Gastroesophageal sphincter (tissue), 4 donors: ENCODE measurements at regions not wholly inside any gene's neighbourhood (a gene's known extent, or its start where the extent isn't known, plus 50 kb on each side); places are given as distances from the start of the nearest gene placed in this dataset.

Experiments
- ATAC-seq: fragments of 150-250 bp; one replicate; pipeline ENCODE4 v1.9.1; 2016; ENCODE audit warnings: mild to moderate bottlenecking, moderate library complexity
- H3K27ac ChIP-seq, 4 donors: fragments of 200-600 bp; sonication (generic) in 3 of 4; 1 replicate in 3 of 4; 2 replicates in 1 of 4; pipeline ENCODE4 v1.5.1; 2016 to 2019
- H3K27me3 ChIP-seq: fragments of 200-600 bp; sonication (generic); one replicate; pipeline ENCODE4 v1.5.1; 2019
- H3K36me3 ChIP-seq, 2 donors: fragments of 200-600 bp; sonication (generic); one replicate each; pipeline ENCODE4 v1.5.1; 2019; ENCODE audit warnings: control low read depth in 1 of 2
- H3K4me1 ChIP-seq, 3 donors: fragments of 200-600 bp; sonication (generic); 1 replicate in 2 of 3; 2 replicates in 1 of 3; pipeline ENCODE4 v1.5.1; 2016 to 2019; ENCODE audit warnings: control low read depth in 2 of 3
- H3K4me3 ChIP-seq, 2 donors: fragments of 200-600 bp; sonication (generic); one replicate each; pipeline ENCODE4 v1.5.1; 2019; ENCODE audit warnings: mild to moderate bottlenecking in 1 of 2, moderate library complexity in 1 of 2
- H3K9me3 ChIP-seq, 3 donors: fragments of 200-600 bp; sonication (generic); one replicate each; pipeline ENCODE4 v1.5.1; 2017 to 2019; ENCODE audit warnings: control low read depth in 2 of 3
- CTCF ChIP-seq, 4 experiments: fragments of 200-600 bp in 2 of 4; fragments of 450-650 bp in 2 of 4; sonication (generic) in 1 of 4; IDR thresholded peaks; one replicate each; pipeline ENCODE4 v1.5.1; 2017 to 2019; ENCODE audit warnings: antibody characterized with exemption in 4 of 4, mild to moderate bottlenecking in 2 of 4, moderate library complexity in 2 of 4
- EP300 ChIP-seq: sonication (generic); formaldehyde crosslinking; IDR thresholded peaks from one replicate; pipeline ENCODE4 v1.6.1; 2017; ENCODE audit warnings: antibody characterized with exemption, mild to moderate bottlenecking
- POLR2A ChIP-seq, 2 donors: fragments of 450-650 bp; IDR thresholded peaks; one replicate each; pipeline ENCODE4 v1.6.1; 2017; ENCODE audit warnings: antibody characterized with exemption in 2 of 2, mild to moderate bottlenecking in 2 of 2, moderate library complexity in 1 of 2
- POLR2AphosphoS5 ChIP-seq: sonication (generic); formaldehyde crosslinking; IDR thresholded peaks from one replicate; pipeline ENCODE4 v1.6.1; 2017; ENCODE audit warnings: antibody characterized with exemption
- WGBS, 2 donors: methylation state at CpG; one replicate each; pipeline ENCODE4 v1.1.5; 2018; ENCODE audit warnings: low coverage in 1 of 2; 5-methylcytosine and 5-hydroxymethylcytosine counted together

- TF ChIP-seq POLR2A (IDR thresholded peaks at IDR 0.05) (no peak), EP300 (no peak), CTCF (IDR thresholded peaks at IDR 0.05) (no peak), POLR2AphosphoS5 (no peak)
- H3K36me3 ChIP-seq, result no peaks in the 10 kb centered on the region
- H3K27me3 ChIP-seq, result no peaks in the 10 kb centered on the region
- no peaks in the 10 kb centered on the region for H3K9me3 ChIP-seq
- H3K4me3 ChIP-seq, result no peak overlapping the region
- 80 to 86% methylated on average over 2 of the region's 2 CpGs for WGBS, 2 donors
- no peak overlapping the region for H3K27ac ChIP-seq
- ATAC-seq, result no peak
- H3K4me1 ChIP-seq, result no peaks in the 10 kb centered on the region
These were observed 202.9 kb downstream of the KBTBD8 start for GRCh38 chr3:67201026-67201425.

GRCh38 chr3:67202053-67202452 is 203.9 kb downstream of the KBTBD8 start:
- Histone ChIP-seq H3K27ac (no peak overlapping the region), H3K27me3 (no peaks in the 10 kb centered on the region), H3K36me3 (no peaks in the 10 kb centered on the region), H3K4me1 (no peaks in the 10 kb centered on the region), H3K4me3 (no peak overlapping the region), H3K9me3 (no peaks in the 10 kb centered on the region)
- WGBS, 2 donors, result 59 to 68% methylated on average over 3 of the region's 3 CpGs
- TF ChIP-seq EP300, result no peak
- no peak for TF ChIP-seq POLR2AphosphoS5
- no peak for TF ChIP-seq CTCF (IDR thresholded peaks at IDR 0.05)
- TF ChIP-seq POLR2A (IDR thresholded peaks at IDR 0.05), result no peak
- no peak for ATAC-seq

- Histone ChIP-seq H3K9me3 (no peaks in the 10 kb centered on the region), H3K27ac (no peak overlapping the region), H3K4me1 (no peaks in the 10 kb centered on the region), H3K27me3 (no peaks in the 10 kb centered on the region), H3K4me3 (no peak overlapping the region), H3K36me3 (no peaks in the 10 kb centered on the region)
- WGBS, 2 donors, result 70 to 81% methylated on average over 4 of the region's 4 CpGs
- no peak for ATAC-seq
- TF ChIP-seq EP300, result no peak
- TF ChIP-seq POLR2AphosphoS5, result no peak
- no peak for TF ChIP-seq POLR2A (IDR thresholded peaks at IDR 0.05)
- no peak for TF ChIP-seq CTCF (IDR thresholded peaks at IDR 0.05)
These were observed 206.8 kb downstream of the KBTBD8 start for GRCh38 chr3:67204951-67205350.

GRCh38 chr3:67215690-67216089 is 217.6 kb downstream of the KBTBD8 start:
- H3K36me3 ChIP-seq, result no peaks in the 10 kb centered on the region
- no peaks in the 10 kb centered on the region for H3K27me3 ChIP-seq
- no peak overlapping the region for H3K27ac ChIP-seq
- no peaks in the 10 kb centered on the region for H3K9me3 ChIP-seq
- no peak for ATAC-seq
- no peak for TF ChIP-seq EP300
- TF ChIP-seq POLR2A (IDR thresholded peaks at IDR 0.05), result no peak
- no peak for TF ChIP-seq CTCF (IDR thresholded peaks at IDR 0.05)
- no peak for TF ChIP-seq POLR2AphosphoS5
- H3K4me1 ChIP-seq, result no peaks in the 10 kb centered on the region
- H3K4me3 ChIP-seq, result no peak overlapping the region

- Histone ChIP-seq H3K36me3 (no peaks in the 10 kb centered on the region), H3K27ac (no peak overlapping the region), H3K4me1 (no peaks in the 10 kb centered on the region), H3K9me3 (no peaks in the 10 kb centered on the region), H3K27me3 (no peaks in the 10 kb centered on the region), H3K4me3 (no peak overlapping the region)
- no peak for ATAC-seq
- TF ChIP-seq POLR2AphosphoS5 (no peak), EP300 (no peak), CTCF (IDR thresholded peaks at IDR 0.05) (no peak), POLR2A (IDR thresholded peaks at IDR 0.05) (no peak)
- WGBS, 2 donors, result 20% methylated on average over 1 of the region's 1 CpG; no CpG with 5 or more reads in 1 of the 2 donors
These were observed 228.9 kb downstream of the KBTBD8 start for GRCh38 chr3:67227030-67227429.
